ENCODE measurements at regions not wholly inside any gene's neighbourhood (a gene's known extent, or its start where the extent isn't known, plus 50 kb on each side); places are given as distances from the start of the nearest gene placed in this dataset.

DNA sequence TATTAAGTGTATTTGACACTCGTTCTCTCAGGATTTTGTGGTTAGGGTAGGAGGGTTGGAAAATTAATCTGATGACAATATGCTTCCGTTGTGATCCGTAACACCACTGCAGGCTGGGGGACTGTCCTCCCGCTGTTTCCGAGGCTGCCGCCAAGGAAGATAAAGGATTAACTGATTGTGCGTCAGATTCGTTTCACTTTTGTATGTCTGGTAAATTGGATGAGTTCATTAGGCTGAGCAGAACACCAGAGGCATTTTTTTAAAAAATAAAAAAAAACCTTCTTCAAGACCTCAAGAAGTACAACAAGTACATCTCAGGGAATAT lies 486.7 kb upstream of the SALL1 start:
- no peak for DNase-seq

DNA sequence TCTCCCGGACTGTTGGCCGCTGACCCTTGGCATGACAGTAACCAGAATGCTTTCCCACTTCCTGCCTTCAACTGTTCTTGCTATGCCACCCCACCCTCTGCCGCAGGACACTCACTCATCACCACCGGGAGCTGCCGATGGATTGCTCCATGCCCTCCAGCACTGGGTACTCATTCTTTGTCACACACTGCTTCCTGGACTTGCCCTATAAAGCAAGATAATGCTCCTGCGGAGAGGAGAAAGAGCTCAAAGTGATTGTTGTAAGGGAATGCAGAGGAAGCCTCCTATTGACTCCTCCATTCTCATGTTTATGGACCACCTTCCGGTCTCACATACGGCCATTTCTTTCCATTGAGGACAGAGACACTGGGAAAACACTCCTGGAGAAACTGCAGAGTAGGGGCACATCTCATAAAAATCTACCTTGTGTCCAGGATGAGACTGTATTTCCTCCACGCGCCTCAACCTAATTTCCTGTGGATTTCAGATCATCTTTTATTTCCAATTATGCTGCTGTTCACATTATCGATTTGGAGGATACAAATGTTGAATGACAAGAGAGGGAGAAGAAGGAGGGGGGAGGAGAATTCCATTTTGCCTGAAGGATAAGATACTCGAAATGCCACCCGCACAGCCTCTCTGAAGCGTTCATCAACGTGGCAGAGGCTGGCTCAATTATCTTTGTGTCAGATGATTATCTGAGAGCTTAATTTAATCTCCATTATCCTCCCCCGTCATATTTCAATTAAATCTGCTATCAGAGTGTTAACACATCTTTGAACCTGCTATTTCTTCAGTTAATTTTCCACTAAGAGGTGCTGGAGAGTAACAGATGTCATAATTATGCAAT lies 486.1 kb upstream of the SALL1 start:
- DNase-seq: no peak

DNA sequence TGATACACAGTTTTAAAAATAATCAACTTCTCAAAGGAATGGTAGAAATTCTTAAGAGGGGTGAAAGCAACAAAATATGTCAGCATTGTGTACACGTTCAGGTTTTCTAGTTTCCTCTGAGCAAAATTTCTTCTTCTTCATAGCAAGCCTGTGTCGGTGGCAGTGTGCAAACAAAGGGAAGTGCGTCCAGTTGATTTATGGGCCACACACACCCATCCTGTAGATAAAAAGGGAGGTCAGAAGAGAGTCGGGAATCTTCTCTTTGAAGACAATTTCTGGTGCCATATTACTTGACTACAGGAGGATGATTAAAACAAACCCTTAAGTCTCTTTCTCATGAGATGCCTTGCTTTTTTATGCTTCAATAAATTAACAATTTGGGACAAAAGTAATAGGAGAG lies 484.1 kb upstream of the SALL1 start:
- DNase-seq: no peak

DNA sequence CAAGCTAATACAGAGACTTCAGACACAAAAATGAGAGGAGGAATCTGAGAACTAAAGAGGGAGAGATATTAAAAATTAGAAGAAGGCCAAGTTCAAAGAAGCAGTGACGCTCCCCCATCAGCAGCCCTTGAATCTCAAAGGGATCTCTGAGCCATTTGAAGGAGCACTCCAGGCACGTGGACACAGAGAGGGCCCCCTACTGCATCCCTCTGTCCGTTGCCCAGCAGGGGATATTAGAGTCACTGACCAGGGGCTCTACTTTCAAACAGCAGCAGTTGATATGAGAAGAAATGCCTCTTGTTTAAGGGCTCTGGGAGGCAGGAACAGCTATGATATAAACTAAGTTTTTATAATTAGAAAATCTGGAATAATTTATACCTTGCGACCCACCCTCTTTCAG lies 479.0 kb upstream of the SALL1 start:
- DNase-seq: no peak

DNA sequence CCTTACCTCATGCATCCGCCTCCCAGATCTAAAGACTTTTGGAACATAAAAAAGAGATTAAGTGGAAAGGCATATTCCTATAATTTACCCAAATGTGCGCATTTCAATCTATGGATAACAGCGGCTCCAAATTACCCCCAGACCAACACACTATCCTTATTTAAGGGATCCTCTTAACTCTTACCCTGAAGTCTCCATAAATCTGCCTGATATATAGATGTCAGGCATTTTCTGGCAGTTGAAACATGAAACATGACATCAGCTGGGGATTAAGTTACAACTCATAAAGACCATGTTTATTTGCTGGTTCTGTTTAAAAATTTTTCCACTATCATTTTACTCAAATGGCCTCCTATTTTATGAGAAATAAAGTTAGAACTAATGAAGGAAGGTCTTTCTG lies 478.5 kb upstream of the SALL1 start:
- no peak for DNase-seq

DNA sequence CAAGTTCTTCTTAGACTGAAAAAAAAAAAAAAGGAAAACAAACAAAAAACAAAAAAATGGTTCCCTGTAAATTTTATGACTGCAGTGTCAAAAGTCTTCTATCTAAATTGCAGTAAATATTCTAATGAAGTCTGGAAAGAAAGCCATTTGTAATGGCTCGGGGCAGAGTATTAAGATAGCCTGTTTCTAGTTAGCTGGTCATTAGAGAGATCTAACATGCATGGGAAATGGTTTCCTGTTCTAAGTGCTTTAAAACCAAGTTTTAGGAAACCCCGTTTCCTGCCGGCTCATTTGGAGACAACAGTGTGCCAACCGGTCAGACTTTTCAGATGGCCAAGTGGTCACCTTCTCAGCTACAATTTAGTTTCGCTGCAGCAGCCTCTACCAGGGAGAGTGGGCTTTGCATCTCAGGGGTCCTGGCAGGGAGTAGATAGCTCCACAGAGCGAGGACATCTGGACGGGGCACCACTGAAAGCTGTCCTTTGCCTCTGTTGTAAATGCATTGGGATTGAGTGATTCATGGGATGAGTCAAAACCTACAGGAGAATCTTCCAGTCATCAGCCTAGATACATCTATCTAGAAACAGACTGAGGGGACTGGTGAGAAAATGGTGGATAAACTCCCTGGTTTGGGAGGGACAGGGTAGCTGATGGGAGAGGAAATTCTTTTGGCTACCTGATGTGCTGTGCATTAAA lies 473.2 kb upstream of the SALL1 start:
- DNase-seq: no peak

DNA sequence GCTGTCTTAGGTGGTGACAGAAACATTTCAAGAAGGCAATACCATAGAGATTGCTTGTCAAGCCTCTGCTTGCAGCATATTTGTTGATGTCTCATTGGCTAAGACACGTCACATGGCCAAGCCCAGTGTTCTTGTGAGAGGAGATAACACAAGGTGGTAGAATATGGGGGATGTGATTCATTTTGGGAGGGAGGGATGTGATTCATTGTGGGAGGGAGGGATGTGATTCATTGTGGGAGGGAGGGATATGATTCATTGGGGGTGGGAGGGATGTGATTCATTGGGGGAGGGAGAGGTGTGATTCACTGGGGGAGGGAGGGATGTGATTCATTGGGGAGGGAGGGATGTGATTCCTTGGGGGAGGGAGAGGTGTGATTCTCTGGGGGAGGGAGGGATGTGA lies 470.5 kb upstream of the SALL1 start:
- DNase-seq: no peak

DNA sequence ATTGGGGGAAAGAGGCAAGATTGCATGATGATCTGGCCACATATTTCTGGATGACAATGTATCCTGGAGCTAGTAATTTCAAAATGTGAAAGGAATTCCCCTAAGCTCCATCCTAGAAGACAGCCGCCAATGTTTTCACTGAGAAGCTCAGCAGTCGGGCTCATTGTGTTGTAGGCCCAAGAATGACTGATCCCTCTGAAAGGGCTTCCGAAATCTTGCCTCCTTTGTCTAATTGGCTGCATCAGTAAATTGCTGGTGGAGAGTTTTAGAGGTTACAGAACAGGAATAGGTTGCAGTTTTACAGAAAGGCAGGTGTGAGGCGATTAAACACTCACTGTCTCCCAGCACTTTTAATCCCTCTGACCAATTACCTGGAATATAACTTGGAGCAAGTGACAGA lies 464.1 kb upstream of the SALL1 start:
- DNase-seq: no peak

DNA sequence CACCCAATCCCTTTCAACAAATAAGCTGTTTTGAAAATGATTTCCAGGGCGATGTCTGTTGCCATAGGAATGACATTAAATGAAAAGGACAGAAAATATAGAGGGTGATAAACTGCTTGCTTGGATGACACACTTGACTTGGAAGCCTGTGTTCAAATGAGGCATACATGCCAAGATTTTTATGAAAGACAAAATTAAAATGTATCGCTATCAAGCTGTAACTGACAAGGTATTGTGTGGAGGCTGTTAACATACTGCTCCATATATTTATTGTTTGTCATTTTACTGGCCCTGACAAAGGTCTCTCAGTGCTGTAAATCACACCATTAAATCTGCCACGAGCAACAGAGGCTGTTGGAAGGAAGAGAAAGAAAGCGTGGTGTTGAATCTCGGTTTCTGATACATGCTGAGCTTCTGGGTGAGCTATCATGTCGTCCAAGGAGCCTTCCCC lies 456.2 kb upstream of the SALL1 start:
- DNase-seq: no peak

DNA sequence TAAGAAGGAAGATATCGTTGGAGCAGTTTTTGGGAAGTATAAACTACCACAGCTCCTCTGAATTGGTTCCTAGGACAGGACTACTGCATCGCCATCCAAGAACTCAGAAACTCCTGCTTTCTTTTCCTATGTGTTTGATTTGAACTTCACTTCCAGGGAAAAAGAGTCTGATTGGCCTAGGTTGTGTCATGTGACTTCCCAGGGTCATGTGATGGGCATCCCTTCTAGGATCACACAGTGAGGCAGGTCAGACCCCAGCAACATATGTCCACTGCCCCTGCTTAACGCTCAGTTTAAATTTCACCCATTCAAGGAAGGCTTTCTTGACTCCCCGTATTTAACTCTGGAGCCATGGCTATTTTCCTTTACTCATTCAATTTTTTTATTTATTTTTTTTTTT lies 445.2 kb upstream of the SALL1 start:
- no peak for DNase-seq

DNA sequence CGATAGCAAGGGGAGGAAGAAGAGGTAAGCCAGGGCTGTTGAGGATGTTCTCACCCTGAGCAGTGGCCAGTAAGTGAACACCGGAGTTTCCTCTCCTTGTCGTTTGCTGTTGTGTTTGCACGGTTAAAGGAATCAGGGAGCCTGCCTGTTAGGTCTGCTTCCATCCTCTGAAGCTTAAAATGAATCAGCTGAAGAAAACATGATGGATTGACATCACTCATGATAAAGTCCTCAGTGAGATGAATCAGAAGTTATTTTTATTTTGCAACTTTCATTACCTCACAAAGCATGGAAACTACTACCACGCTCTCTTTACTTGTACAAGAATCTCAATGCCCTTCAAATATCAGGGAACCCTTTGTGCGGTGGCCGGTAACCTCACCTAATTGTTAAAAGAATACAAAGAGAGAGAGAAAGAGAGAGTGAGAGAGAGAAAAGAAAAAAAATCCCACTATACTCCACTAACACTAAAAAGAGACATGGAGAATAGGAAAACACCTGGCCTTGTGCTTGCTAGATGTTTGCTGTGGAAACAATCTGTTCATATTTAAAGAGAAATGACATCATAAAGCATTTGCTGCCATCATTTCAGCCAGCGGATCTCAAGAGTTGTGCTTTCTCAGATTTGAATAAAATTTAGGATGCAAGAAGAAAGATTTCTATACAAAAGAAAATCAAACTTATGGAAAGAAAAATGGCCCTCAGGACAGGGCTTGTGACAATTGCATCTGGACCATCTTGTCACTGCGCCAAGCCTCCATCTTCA lies 441.6 kb upstream of the SALL1 start:
- no peak for DNase-seq

DNA sequence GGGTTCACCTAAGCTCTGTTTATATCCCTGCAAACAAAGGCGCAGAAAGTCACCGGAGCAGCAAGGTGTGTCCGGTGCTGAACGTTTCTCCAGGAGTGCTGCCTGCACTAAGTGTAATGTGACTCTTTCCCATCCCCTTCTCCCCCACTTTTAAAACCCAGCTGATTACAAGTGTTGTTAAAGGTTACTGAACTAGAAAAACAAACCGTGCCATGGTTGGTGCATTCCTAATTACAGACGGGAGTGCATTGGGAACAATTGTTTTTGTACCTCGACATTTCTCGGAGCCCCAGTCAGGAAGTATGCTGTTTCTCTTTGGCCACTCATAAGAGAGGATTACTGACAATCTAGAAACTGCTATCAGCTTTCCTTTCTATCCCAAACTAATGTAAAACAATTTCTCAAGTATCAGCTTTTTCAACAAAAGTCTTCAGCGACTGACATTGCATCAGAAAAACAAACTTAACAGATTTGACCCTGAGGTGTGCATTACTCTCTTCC lies 441.0 kb upstream of the SALL1 start:
- DNase-seq: no peak

DNA sequence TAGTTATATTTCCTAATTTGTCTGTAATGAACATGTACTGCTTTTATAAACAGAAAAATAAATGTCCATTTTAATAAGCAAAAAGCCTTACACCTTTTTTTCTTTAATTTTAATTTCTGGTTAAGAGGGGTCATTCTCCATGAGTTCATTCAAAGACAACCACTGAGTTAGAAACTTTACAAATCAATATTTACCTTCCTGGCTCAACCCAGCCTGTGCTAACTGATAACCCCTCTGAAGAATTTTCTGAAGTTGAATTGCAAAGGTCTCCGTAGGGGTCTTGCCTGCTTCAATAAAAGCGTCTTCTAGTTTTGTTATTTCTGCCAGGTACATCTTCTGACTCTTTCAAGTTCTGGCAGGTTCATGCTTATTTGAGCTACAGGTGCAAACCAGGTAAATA lies 440.4 kb upstream of the SALL1 start:
- DNase-seq: no peak

DNA sequence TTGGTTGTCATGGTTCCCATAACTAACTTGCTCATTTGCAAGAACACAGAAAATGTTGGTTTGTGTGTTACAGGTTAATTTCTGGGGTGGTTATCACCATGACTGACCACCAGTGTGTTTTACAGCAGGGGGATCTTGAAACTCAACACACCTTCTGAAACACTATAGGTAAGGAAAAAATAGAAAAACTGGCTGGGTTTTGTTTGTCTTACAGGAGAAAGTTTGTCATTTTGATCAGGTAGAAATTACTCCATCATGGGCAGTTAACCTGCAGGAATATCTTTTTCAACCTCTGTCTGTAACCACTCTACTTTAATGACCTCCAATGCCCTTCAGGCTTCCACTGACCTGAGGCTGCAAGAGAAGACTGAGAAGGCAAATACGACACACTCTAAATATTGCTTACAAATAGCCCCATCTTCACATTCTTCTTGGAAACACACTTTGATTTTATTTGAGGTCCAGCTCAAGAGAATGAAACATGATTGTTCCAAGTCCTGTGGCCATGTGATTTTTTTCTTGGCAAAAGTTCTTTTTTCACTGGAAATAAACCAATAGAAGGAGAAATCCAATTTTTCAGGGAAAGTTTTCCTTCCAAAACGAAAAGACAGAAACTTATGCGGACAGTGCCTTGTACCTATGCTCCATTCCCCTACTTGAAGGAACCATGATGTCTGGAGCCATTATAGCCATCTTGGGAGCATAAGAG lies 428.7 kb upstream of the SALL1 start:
- no peak for DNase-seq

DNA sequence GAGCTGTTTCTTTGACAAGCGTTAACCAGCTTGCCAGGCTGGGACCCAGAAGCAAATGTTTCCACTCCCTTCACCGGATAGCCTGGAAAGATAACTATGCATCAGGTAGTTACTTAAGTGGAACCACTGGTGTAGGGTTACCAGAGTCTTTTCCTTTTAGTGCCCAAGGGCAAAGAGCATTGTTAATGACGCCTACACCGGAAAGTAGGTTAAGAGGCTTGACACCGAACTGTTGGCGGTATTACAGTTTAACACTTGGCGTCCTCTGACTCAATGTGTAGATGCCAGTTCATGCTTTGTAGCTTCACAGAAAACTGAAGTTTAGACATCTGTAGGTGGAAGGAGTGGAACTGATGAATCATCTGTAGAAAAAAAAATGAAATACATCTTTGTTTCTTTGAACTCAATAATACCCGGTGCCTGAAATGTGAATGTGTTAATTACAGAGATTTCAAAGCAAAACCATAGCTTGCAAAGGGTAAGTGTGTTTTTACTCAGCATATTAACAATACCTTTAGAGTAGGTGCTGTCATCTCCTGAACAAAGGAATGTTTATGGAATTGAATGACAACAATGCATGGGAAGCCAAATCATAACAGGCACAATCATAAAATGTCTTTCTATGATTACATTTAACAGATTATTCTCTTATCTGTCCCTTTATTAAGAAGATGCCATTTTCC lies 426.7 kb upstream of the SALL1 start:
- no peak for DNase-seq

DNA sequence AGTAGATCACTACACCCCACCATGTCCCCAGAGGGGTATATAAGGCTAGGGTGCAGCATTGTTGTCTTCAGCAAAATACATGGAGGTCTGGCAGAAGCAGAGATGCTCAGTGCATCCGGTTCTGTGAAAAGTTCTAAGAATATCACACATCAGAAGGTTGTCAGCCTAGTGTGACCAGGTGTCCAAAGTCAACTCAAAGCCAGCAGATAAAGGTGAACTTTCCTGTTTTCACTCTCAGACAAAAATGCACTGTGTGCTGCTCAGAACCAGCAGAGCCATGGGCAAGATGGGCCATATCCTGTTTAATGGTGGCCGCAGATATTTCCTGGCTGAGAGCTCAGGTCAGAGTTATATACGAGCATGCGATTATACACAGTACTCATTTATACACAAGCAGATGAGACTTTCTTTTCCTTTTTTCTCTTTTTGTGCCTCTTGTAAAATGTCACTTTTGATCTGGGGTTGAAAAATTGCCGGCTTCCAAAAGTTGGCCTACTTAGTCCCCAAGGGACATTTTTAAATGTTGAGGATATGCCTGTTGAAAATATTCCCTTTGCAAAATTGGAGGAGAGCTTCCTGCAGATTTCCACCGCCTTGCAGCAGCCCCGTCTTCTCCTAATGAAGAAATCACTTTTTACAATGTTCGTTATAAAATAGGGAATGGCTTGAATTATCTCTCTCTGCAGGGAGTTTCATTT lies 425.6 kb upstream of the SALL1 start:
- no peak for DNase-seq

DNA sequence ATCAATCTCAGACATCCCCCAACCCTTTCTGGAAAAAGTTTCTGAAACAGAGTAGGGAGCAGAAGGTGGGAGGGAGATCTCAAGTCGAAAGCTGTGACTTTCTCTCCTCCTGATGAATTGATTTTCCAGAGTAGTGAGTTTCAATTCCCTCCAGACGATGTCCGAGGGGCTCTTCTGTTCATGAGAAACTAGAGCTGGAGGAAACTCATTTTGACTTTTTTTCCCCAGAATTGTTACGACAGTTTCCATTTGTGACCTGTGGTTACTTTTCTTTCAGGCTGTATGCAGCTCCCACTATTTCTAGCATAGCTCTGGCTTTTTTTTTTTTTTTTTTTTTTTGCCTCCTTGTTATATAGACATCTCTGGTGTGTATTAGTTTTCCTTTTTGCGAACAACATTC lies 422.1 kb upstream of the SALL1 start:
- no peak for DNase-seq

DNA sequence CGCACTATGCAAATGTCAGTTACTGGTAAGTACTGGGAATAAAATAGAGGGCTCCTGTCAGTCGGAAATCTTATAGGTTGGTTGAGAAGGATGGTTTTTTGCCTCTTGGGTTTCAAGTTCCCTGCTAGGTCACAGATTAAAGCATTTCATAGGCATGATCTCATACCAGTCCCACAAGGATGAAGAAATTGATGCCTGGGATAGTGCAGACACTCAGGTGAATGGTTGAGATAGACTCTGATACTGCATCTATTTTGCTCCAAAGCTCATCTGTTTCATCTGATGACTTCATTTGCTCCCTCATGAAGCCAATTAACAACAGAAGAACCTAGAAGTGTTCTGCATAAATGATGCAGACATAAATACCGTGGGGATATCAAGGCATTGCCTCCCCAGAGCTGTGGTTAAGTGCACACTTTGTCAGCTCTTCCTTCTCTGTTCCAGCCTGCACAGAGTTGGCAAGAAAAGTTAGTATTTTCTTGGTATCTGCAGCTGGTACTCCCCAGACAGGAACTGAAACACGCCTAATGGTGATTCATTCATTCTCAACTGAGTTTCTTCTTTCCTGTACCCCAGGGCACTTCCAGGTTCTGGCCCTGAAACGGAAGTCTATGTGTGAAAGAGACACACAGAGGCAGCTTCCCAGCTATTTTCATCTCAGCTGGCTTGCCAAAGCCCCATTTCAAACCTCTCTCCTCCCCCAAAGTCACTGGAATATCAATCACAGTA lies 418.3 kb upstream of the SALL1 start:
- no peak for DNase-seq

DNA sequence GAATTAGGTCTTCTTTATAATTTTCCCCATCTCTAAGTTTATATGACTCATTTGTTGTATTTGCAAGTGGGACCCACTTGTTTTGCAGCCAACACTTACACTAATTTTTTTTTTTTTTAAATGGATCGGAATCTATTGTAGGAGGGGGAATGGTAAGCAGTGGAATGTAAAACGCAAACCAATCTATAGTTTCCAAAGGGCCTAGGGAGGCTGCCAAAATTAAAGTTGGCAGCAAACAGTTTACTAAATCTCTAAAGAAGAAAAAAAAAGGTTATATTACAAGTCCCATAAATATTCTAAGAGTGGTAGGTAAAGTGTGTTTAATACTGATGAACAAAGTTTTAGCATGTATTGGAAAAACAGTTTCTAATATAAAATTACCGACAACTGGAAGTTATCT lies 416.8 kb upstream of the SALL1 start:
- DNase-seq: no peak

DNA sequence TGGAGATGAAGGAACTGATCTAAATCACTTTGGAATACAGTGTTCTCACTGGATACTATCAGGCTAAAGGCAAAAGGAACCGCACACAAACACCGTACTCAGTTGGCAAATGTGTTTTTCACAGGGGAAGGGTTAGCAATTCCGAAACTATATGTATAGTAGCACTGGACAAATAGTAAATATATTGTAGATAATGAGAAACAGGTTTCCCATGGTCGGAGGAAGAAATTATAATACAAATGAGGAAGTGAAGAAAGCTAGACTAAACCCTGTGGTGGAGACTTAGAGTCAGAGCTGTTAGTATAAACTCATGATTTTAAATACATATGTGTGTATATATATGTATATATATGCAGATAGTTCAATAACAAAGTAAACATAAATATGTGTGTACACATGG lies 414.1 kb upstream of the SALL1 start:
- no peak for DNase-seq

DNA sequence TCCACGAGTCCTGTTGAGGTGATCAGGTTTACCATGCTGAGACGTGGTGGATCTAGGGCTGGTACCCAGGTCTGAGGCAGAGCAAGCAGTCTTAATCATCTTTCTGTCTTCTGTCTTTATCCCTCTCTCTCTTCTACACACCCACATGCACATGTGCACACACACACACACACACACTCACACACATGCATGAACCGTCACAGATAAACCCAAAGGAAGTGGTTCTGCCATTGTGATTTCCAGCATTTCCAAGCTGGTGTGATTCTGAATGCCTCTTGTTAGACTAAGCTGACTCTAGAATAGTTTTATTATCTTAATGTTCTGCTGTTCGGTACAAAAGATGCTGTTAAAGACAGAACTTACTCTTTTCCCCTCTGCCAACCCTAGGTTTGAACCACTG lies 411.8 kb upstream of the SALL1 start:
- no peak for DNase-seq
